Vagina (tissue), 2 donors: ENCODE measurements at regions not wholly inside any gene's neighbourhood (a gene's known extent, or its start where the extent isn't known, plus 50 kb on each side); places are given as distances from the start of the nearest gene placed in this dataset.

Source experiments
- DNase-seq, 2 donors: peaks; one replicate each; pipeline ENCODE4 v3.0.0-alpha.2; 2017; ENCODE audit errors: extremely low spot score in 2 of 2
- H3K27ac ChIP-seq: fragments of 200-600 bp; sonication (generic); one replicate; pipeline ENCODE4 v1.5.1; 2019
- H3K27me3 ChIP-seq: fragments of 200-600 bp; sonication (generic); one replicate; pipeline ENCODE4 v1.5.1; 2019
- H3K36me3 ChIP-seq, 2 donors: fragments of 200-600 bp; sonication (generic); one replicate each; pipeline ENCODE4 v1.5.1; 2017 to 2019
- H3K4me1 ChIP-seq: fragments of 200-600 bp; sonication (generic); one replicate; pipeline ENCODE4 v1.5.1; 2019
- H3K4me3 ChIP-seq, 2 donors: fragments of 200-600 bp; sonication (generic); 1 replicate in 1 of 2; 2 replicates in 1 of 2; pipeline ENCODE4 v1.5.1; 2016 to 2019
- H3K9me3 ChIP-seq: fragments of 200-600 bp; sonication (generic); one replicate; pipeline ENCODE4 v1.5.1; 2019
- CTCF ChIP-seq, 3 experiments: fragments of 450-650 bp in 2 of 3; fragments of 200-600 bp in 1 of 3; sonication (generic) in 1 of 3; IDR thresholded peaks; one replicate each; pipeline ENCODE4 v1.5.1; 2017 to 2019; ENCODE audit warnings: antibody characterized with exemption in 3 of 3, mild to moderate bottlenecking in 2 of 3, moderate library complexity in 2 of 3
- POLR2A ChIP-seq, 2 donors: fragments of 450-650 bp; IDR thresholded peaks; one replicate each; pipeline ENCODE4 v1.6.1; 2017; ENCODE audit warnings: antibody characterized with exemption in 2 of 2, mild to moderate bottlenecking in 2 of 2, moderate library complexity in 2 of 2
- POLR2AphosphoS5 ChIP-seq, 2 donors: sonication (generic); formaldehyde crosslinking; IDR thresholded peaks; one replicate each; pipeline ENCODE4 v1.9.0; 2017; ENCODE audit warnings: antibody characterized with exemption in 2 of 2, mild to moderate bottlenecking in 2 of 2, low read depth in 1 of 2; ENCODE audit not compliant: insufficient read depth in 1 of 2
- intact Hi-C: fragments of 100-400 bp; cut with DNase I; formaldehyde crosslinking; loops from one replicate; pipeline ENCODE4 v1.15.1; 2023

DNA sequence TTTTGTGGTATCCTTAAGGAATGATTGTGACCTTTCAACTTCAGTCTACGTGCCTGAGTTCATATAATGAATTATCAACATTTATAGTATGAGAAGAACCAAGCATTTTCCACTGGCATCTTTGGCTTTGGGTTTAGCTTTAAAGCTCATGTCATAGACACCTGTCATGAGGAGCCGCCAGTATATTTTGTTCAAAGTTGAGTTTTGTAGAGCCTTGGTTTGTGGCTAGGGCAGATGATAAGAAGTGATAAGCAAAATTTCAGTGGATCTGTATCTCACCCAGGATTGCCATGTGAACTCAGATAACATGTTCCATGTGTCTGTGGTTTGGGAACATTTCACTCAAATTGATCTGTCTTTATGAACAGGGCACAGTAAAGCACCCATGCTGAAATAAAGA is 873.2 kb downstream of the STPG2 start:
- Histone ChIP-seq H3K27me3 (no peaks in the 10 kb centered on the region), H3K27ac (no peak overlapping the region), H3K36me3 (no peaks in the 10 kb centered on the region), H3K4me1 (no peaks in the 10 kb centered on the region), H3K4me3 (no peak overlapping the region), H3K9me3 (no peaks in the 10 kb centered on the region)
- no peak for DNase-seq
- intact Hi-C loops: no loop called here
- TF ChIP-seq CTCF (IDR thresholded peaks at IDR 0.05): no peak
- no peak for TF ChIP-seq POLR2A (IDR thresholded peaks at IDR 0.05)
- no peak for TF ChIP-seq POLR2AphosphoS5 (IDR thresholded peaks at IDR 0.05; ENCODE audit: insufficient read depth in 1 of 2, low read depth in 1 of 2)

DNA sequence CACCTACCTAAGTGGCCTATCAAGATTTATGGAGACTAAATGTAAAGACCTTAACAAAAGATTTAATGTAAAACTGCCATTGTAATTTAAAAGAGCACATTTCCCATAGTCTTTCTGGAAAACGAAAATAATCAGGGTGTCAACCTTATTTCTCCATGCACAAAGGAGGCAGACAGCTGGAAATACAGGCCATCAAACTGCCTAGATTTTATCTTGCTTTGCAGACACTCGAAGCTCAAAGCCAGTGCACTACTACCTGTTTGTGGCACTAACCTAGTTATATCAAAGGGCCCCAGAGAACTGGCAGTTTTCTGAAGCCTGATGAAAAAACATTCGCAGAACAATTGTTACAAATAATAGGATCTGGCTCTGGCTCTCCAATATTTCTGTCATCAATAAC is 863.9 kb downstream of the STPG2 start:
- no peaks in the 10 kb centered on the region for H3K27me3 ChIP-seq
- no peak overlapping the region for H3K4me3 ChIP-seq
- no peaks in the 10 kb centered on the region for H3K36me3 ChIP-seq
- TF ChIP-seq CTCF (IDR thresholded peaks at IDR 0.05): no peak
- no peak for TF ChIP-seq POLR2AphosphoS5 (IDR thresholded peaks at IDR 0.05; ENCODE audit: insufficient read depth in 1 of 2, low read depth in 1 of 2)
- no peaks in the 10 kb centered on the region for H3K9me3 ChIP-seq
- no peak for DNase-seq
- H3K27ac ChIP-seq: no peak overlapping the region
- intact Hi-C loops: no loop called here
- no peaks in the 10 kb centered on the region for H3K4me1 ChIP-seq

DNA sequence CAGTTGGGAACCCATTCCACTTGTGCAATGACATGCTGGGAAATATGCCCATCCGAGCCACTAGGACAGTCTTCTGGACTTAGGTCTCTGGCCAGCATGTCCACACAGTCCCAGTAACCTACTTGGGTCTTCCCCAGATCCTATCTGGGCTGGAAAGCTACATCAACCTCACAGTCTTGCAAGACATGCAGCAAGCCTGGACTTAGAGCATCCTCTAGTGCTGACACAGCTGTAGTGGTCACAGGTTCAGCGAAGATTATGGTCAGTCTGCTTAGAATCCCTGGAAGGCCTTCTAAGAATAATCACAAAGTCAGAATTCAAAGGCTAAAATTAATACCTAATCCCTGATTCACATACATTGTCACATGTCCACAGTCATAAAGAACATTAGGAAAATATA is 842.7 kb downstream of the STPG2 start:
- H3K27ac ChIP-seq: no peak overlapping the region
- no peak overlapping the region for H3K4me3 ChIP-seq
- H3K9me3 ChIP-seq: no peaks in the 10 kb centered on the region
- no peaks in the 10 kb centered on the region for H3K36me3 ChIP-seq
- intact Hi-C loops: no loop called here
- DNase-seq: no peak
- H3K27me3 ChIP-seq: no peaks in the 10 kb centered on the region
- TF ChIP-seq POLR2AphosphoS5 (IDR thresholded peaks at IDR 0.05; ENCODE audit: insufficient read depth in 1 of 2, low read depth in 1 of 2) (no peak), CTCF (IDR thresholded peaks at IDR 0.05) (no peak), POLR2A (IDR thresholded peaks at IDR 0.05) (no peak)
- no peaks in the 10 kb centered on the region for H3K4me1 ChIP-seq

DNA sequence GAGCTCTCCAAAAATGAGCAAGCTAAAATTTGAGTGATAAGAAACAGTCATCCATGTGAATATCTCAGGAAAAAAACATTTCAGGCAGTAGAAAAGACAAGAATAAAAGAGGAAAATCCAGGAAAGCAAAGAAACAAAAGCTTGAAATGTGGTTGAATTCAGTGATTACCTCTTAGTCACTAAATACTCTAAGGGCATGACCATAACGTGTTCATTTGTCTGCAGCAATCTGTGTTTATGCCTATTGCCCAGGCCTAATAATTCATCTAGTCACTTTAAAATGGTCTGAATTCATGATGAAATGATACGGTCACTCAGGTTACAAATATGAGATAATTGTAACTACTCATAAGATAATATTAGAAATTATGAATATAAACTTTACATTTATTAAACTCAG is 837.9 kb downstream of the STPG2 start:
- intact Hi-C loops: no loop called here
- TF ChIP-seq POLR2AphosphoS5 (IDR thresholded peaks at IDR 0.05; ENCODE audit: insufficient read depth in 1 of 2, low read depth in 1 of 2) (no peak), POLR2A (IDR thresholded peaks at IDR 0.05) (no peak), CTCF (IDR thresholded peaks at IDR 0.05) (no peak)
- Histone ChIP-seq H3K27me3 (no peaks in the 10 kb centered on the region), H3K4me1 (no peaks in the 10 kb centered on the region), H3K27ac (no peak overlapping the region), H3K36me3 (no peaks in the 10 kb centered on the region), H3K9me3 (no peaks in the 10 kb centered on the region), H3K4me3 (no peak overlapping the region)
- no peak for DNase-seq

GRCh38 chr4:97309121-97309520 is 834.2 kb downstream of the STPG2 start:
- H3K27me3 ChIP-seq: no peaks in the 10 kb centered on the region
- no peak overlapping the region for H3K4me3 ChIP-seq
- no peak overlapping the region for H3K27ac ChIP-seq
- intact Hi-C loops: no loop called here
- H3K4me1 ChIP-seq: no peaks in the 10 kb centered on the region
- H3K9me3 ChIP-seq: no peaks in the 10 kb centered on the region
- no peaks in the 10 kb centered on the region for H3K36me3 ChIP-seq
- TF ChIP-seq POLR2AphosphoS5 (IDR thresholded peaks at IDR 0.05; ENCODE audit: insufficient read depth in 1 of 2, low read depth in 1 of 2): no peak
- TF ChIP-seq POLR2A (IDR thresholded peaks at IDR 0.05): no peak
- no peak for TF ChIP-seq CTCF (IDR thresholded peaks at IDR 0.05)
- no peak for DNase-seq
